ENCODE measurements at regions not wholly inside any gene's neighbourhood (a gene's known extent, or its start where the extent isn't known, plus 50 kb on each side); places are given as distances from the start of the nearest gene placed in this dataset.

DNA sequence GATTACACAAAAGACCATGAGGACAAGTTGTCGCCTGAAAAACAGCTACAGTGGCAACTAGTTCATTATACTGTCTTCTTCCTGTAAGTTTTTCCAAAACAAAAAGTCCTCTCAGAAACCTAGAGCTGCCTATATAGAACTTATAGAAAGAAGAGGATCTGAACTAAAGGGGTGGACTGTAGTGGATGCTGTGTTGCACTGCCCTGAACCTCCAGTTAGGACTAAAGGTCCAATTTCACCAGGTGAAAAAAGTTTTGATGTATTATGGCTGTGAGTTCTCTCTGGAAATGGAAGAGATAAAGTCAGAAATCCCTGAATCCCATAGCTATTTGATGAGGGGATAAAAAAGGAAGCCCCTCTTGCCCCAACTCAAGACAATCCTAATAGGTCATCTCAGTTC is 56.6 kb upstream of the TSHZ2 start:
- TF ChIP-seq, protein P1, sequence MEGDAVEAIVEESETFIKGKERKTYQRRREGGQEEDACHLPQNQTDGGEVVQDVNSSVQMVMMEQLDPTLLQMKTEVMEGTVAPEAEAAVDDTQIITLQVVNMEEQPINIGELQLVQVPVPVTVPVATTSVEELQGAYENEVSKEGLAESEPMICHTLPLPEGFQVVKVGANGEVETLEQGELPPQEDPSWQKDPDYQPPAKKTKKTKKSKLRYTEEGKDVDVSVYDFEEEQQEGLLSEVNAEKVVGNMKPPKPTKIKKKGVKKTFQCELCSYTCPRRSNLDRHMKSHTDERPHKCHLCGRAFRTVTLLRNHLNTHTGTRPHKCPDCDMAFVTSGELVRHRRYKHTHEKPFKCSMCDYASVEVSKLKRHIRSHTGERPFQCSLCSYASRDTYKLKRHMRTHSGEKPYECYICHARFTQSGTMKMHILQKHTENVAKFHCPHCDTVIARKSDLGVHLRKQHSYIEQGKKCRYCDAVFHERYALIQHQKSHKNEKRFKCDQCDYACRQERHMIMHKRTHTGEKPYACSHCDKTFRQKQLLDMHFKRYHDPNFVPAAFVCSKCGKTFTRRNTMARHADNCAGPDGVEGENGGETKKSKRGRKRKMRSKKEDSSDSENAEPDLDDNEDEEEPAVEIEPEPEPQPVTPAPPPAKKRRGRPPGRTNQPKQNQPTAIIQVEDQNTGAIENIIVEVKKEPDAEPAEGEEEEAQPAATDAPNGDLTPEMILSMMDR (IDR thresholded peaks at IDR 0.05): no peak
- no peak for TF ChIP-seq POLR2A (IDR thresholded peaks at IDR 0.05)

Data from tibial nerve (tissue), 3 donors.